ENCODE measurements at regions not wholly inside any gene's neighbourhood (a gene's known extent, or its start where the extent isn't known, plus 50 kb on each side); places are given as distances from the start of the nearest gene placed in this dataset.
A peak's percentile ranks its signal among the peaks of the same experiment; 100 is the strongest.
"Not testable (repeated sequence)": the region's sequence is repeated elsewhere in the genome, so short reads cannot be mapped to it uniquely, and the experiment has no call there.

DNA sequence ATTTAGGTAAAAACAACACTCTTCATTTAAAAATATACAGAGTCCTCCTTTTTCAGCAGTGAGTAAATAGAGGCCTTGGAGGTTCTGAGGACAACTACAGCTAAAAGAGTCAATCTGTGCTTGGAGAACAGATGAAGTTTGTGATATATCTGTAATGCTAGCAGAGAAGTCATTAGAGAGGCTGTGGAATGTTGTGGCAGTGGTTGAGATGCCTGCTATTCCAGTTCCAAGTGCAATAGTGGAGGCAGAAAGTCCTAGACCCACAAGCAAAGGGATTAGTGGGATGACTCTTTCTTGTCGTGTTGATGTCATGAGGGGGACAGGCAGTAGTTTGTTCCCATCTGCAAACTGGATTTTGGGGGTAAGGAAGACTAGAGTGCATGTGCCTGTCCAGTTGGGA is 62.1 kb upstream of the EZR start:
- not testable (repeated sequence) for DNase-seq

DNA sequence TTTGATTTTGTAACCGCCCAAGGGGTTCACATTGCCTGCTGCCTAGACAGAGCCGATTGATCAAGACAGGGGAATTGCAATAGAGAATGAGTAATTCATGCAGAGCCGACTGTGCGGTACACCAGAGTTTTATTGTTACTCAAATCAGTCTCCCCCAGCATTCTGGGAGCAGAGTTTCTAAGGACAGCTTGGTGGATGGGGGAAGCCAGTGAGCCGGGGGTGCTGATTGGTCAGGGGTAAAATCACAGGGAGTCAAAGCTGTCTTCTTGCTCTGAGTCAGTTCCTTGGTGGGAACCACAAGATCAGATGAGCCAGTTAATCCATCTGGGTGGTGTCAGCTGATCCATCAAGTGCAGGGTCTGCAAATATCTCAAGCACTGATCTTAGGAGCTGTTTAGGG is 60.0 kb upstream of the EZR start:
- no peak for DNase-seq

DNA sequence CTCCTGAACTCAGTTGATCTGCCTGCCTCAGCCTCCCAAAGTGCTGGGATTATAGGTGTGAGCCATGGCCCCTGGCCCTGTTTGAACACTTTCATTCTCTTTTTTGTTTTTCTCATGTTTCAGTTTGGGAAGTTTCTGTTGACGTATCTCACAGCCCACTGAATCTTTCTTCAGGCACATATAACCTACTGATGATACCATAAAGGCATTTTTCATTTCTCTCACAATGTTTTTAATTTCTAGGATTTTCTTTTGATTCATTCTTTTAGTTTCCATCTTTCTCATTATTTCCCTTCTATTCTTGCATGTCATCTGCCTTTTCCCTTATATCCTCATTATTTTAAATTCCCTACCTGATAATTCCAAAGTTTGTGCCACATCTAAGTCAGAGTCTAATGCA is 58.5 kb upstream of the EZR start:
- no peak for DNase-seq

DNA sequence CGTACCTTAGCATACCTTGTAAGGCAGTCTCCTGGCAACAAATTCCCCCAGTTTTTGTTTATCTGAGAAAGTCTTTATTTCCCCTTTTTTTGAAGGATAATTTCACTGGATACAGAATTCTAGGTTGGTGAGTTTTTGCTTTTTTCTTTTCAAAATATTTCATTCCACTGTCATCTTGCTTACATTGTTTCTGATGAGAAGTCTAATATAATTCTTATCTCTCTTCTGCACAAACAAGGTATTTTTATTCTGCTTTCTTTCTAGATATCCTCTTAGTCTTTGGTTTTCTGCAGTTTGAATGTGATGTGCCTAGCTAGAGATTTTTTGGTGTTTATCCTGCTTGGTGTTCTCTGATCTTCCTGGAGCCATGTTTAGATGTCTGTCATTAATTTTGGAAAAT is 57.7 kb upstream of the EZR start:
- no peak for DNase-seq

DNA sequence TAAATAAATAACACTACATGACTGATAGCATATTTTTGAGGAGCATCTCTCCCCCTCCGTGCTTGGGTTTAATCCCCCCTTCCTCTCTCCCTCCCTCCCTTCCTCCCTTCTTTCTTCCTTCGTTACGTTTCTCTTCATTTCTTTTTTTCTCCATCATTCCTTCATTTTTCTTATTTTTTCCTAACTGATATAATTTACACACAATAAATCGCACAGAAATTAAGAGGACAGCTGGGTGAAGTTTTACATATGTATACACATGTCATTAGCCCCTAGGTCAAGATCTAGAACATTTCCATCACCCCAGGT is 51.4 kb upstream of the EZR start:
- no peak for DNase-seq

DNA sequence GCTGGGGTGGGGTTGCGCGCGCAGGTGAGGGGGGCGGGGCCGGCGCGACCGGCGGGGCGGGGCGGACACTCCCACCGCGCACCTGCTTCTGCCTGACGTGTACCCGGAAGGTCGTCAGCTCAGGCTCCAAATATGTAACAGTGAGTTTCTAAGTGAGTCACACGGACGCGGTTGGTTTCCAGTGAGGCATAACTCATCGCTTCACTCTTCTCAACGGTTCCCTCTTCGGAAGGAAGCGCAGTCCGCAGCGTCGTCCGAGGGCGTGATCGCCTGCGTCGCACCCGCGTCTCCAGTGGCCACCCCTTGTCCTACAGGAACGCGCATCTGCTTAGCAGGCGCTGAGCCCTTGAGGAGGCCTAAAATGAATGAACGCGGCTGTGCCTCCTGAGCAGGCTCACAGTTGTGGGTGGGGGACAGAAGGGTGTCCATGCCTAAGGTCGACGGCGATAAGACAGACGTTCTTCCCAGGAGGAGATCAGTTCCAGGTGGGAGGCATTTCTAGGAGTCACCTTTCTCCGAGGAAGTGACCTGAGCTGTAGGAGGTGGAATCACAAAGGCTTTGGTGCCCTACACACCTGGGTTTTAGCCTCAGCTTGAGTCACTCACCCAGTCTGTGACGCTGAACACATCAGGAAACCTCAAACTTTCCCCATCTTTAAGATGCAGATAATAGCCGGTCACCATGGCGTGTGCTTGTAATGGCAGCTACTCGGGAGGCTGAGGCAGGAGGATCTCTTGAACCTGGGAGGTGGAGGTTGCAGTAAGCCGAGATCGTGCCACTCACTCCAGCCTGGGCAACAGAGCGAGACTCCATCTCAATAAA is 50.9 kb upstream of the EZR start:
- DNase-seq = peak; percentile 88 to 96

DNA sequence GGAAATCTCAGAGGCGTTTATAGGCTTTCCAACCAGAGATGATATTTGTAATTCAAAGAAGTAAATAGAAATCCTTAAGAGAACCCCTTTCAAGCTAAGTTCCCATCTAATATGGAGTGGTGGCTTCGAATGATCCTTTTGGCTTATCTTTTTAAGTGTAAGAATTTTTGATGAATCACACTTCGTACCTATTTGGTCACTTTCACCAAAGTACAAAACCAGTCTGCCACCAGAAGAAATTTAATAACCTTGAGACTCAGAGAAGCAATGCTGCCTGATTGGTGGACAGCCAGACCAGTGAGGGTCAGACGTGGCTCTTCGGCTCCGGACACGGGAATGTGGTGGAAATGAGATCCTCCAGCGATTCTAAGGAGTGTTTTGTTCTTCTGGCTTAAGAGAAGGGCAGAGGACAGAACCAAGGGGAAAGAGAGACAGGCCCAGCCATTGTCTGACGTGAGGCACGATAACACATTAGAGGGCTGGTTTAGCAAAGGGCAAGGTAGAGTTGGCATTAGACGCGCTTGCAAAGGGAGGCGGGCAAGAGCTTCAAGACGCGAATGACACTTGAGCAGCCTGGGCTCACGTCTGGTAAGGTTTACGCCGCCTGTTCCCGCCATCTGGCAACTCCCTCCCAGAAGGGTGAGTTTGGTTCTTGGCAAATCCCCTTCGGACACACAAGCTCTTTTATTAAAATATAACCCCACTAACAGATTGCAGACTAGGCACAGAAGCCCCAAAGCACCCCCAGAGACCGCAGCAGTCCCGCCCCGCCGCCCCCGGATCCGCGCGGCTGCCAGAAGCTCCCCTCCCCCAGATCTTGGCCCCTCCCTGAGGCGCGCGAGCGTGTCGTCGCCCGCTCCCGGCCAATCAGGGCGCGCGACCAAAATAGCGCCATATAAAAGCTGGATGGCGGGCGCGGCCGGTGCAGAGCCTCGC is 50.0 kb upstream of the EZR start:
- peak; percentile 99 to 100 for DNase-seq

Data from NCI-H524 (cell line).